Gastroesophageal sphincter (tissue), 4 donors: ENCODE measurements at regions not wholly inside any gene's neighbourhood (a gene's known extent, or its start where the extent isn't known, plus 50 kb on each side); places are given as distances from the start of the nearest gene placed in this dataset.

Source experiments
- ATAC-seq: fragments of 150-250 bp; one replicate; pipeline ENCODE4 v1.9.1; 2016; ENCODE audit warnings: mild to moderate bottlenecking, moderate library complexity
- H3K27ac ChIP-seq, 4 donors: fragments of 200-600 bp; sonication (generic) in 3 of 4; 1 replicate in 3 of 4; 2 replicates in 1 of 4; pipeline ENCODE4 v1.5.1; 2016 to 2019
- H3K27me3 ChIP-seq: fragments of 200-600 bp; sonication (generic); one replicate; pipeline ENCODE4 v1.5.1; 2019
- H3K36me3 ChIP-seq, 2 donors: fragments of 200-600 bp; sonication (generic); one replicate each; pipeline ENCODE4 v1.5.1; 2019; ENCODE audit warnings: control low read depth in 1 of 2
- H3K4me1 ChIP-seq, 3 donors: fragments of 200-600 bp; sonication (generic); 1 replicate in 2 of 3; 2 replicates in 1 of 3; pipeline ENCODE4 v1.5.1; 2016 to 2019; ENCODE audit warnings: control low read depth in 2 of 3
- H3K4me3 ChIP-seq, 2 donors: fragments of 200-600 bp; sonication (generic); one replicate each; pipeline ENCODE4 v1.5.1; 2019; ENCODE audit warnings: mild to moderate bottlenecking in 1 of 2, moderate library complexity in 1 of 2
- H3K9me3 ChIP-seq, 3 donors: fragments of 200-600 bp; sonication (generic); one replicate each; pipeline ENCODE4 v1.5.1; 2017 to 2019; ENCODE audit warnings: control low read depth in 2 of 3
- EP300 ChIP-seq: sonication (generic); formaldehyde crosslinking; IDR thresholded peaks from one replicate; pipeline ENCODE4 v1.6.1; 2017; ENCODE audit warnings: antibody characterized with exemption, mild to moderate bottlenecking
- POLR2A ChIP-seq, 2 donors: fragments of 450-650 bp; IDR thresholded peaks; one replicate each; pipeline ENCODE4 v1.6.1; 2017; ENCODE audit warnings: antibody characterized with exemption in 2 of 2, mild to moderate bottlenecking in 2 of 2, moderate library complexity in 1 of 2
- POLR2AphosphoS5 ChIP-seq: sonication (generic); formaldehyde crosslinking; IDR thresholded peaks from one replicate; pipeline ENCODE4 v1.6.1; 2017; ENCODE audit warnings: antibody characterized with exemption
- WGBS, 2 donors: methylation state at CpG; one replicate each; pipeline ENCODE4 v1.1.5; 2018; ENCODE audit warnings: low coverage in 1 of 2; 5-methylcytosine and 5-hydroxymethylcytosine counted together
- TF ChIP-seq, protein P1 (sequence below), 4 experiments: fragments of 200-600 bp in 2 of 4; fragments of 450-650 bp in 2 of 4; sonication (generic) in 1 of 4; IDR thresholded peaks; one replicate each; pipeline ENCODE4 v1.5.1; 2017 to 2019; ENCODE audit warnings: antibody characterized with exemption in 4 of 4, mild to moderate bottlenecking in 2 of 4, moderate library complexity in 2 of 4

DNA sequence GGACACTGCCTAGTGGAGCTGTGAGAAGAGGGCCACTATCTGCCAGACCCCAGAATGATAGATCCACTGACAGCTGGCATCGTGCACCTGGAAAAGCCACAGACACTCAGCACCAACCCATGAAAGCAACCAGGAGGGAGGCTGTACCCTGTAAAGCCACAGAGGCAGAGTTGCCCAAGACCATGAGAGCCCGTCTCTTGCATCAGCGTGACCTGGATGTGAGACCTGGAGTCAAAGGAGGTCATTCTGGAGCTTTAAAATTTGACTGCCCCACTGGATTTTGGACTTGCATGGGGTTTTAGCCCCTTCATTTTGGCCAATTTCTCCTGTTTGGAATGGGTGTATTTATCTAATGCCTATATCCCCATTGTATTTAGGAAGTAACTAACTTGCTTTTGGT, 83.5 kb upstream of the P3H2 start:
- no peaks in the 10 kb centered on the region for H3K4me1 ChIP-seq
- 100% methylated on average over 2 to 3 of the region's 3 CpGs for WGBS, 2 donors
- ATAC-seq: no peak
- TF ChIP-seq POLR2AphosphoS5: no peak
- no peak for TF ChIP-seq EP300
- TF ChIP-seq, protein P1, sequence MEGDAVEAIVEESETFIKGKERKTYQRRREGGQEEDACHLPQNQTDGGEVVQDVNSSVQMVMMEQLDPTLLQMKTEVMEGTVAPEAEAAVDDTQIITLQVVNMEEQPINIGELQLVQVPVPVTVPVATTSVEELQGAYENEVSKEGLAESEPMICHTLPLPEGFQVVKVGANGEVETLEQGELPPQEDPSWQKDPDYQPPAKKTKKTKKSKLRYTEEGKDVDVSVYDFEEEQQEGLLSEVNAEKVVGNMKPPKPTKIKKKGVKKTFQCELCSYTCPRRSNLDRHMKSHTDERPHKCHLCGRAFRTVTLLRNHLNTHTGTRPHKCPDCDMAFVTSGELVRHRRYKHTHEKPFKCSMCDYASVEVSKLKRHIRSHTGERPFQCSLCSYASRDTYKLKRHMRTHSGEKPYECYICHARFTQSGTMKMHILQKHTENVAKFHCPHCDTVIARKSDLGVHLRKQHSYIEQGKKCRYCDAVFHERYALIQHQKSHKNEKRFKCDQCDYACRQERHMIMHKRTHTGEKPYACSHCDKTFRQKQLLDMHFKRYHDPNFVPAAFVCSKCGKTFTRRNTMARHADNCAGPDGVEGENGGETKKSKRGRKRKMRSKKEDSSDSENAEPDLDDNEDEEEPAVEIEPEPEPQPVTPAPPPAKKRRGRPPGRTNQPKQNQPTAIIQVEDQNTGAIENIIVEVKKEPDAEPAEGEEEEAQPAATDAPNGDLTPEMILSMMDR (IDR thresholded peaks at IDR 0.05): no peak
- TF ChIP-seq POLR2A (IDR thresholded peaks at IDR 0.05): no peak
- H3K27me3 ChIP-seq: no peaks in the 10 kb centered on the region
- no peak overlapping the region for H3K4me3 ChIP-seq
- no peak overlapping the region for H3K27ac ChIP-seq
- no peaks in the 10 kb centered on the region for H3K36me3 ChIP-seq
- H3K9me3 ChIP-seq: no peaks in the 10 kb centered on the region

DNA sequence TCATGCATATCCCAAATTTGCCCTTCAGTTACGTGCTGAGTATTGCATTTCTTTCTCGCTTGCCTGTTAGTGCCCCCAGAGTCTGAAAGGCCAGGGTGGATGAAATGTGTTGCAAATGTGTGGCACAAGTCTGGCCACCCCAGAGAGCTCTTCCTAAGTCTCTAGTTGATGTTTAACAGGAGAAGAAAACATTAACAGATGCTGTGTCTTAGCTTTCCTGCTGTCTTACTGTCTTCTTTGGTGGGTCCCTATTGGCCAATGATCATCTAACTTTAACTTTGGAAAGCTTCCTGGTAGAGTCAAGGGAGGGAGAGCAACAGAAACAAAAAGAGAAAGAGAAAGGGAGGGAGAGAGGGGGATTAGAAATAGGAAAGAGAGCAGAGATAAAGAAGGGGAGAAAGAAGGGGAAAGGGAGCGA, 76.7 kb upstream of the P3H2 start:
- ATAC-seq: no peak
- Histone ChIP-seq H3K27me3 (no peaks in the 10 kb centered on the region), H3K36me3 (no peaks in the 10 kb centered on the region), H3K27ac (no peak overlapping the region), H3K4me1 (no peaks in the 10 kb centered on the region), H3K9me3 (no peaks in the 10 kb centered on the region), H3K4me3 (no peak overlapping the region)
- no peak for TF ChIP-seq EP300
- TF ChIP-seq POLR2A (IDR thresholded peaks at IDR 0.05): no peak
- TF ChIP-seq, protein P1 (IDR thresholded peaks at IDR 0.05): no peak
- TF ChIP-seq POLR2AphosphoS5: no peak
- 40 to 63% methylated on average over 1 to 3 of the region's 3 CpGs for WGBS, 2 donors

DNA sequence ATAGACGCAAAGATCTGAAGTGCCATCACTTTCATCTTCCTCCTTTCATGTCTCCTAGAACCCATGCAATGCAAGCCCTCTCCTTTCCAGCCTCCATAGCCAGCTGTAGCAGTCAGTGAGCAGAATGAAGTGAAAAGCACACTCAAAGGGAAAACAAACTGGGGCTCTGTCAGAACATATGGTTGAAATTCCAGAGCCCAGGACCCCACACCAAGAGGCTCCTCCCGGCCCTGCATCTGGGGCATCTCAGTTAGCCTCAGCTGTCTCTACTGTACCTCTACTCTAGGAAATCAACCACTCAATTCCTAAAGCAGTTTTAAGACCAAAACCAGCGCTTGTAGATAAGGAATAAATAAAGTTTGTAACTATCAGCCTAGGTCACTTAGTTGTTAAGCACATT, 73.8 kb upstream of the P3H2 start:
- H3K36me3 ChIP-seq: no peaks in the 10 kb centered on the region
- H3K4me1 ChIP-seq: no peaks in the 10 kb centered on the region
- WGBS, 2 donors: 83 to 100% methylated on average over 1 to 2 of the region's 3 CpGs
- TF ChIP-seq POLR2AphosphoS5: no peak
- no peak overlapping the region for H3K27ac ChIP-seq
- H3K9me3 ChIP-seq: no peaks in the 10 kb centered on the region
- no peak overlapping the region for H3K4me3 ChIP-seq
- no peaks in the 10 kb centered on the region for H3K27me3 ChIP-seq
- ATAC-seq: no peak

DNA sequence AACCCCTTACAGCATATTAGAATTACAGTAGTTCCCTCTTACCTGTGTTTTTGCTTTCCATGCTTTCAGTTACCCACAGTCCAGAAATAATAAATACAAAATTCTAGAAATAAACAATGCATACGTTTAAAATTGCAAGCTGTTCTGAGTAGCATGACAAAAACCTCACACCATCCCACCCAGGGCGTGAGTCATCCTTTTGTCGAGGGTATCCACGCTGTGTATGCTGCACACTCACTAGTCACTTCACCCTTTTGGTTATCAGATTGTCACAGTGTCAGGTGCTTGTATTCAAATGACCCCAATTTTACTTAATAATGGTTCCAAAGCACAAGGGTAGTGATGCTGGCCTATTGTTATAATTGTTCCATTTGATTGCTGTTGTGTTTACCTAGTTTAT, 72.5 kb upstream of the P3H2 start:
- Histone ChIP-seq H3K27ac (no peak overlapping the region), H3K4me3 (no peak overlapping the region), H3K4me1 (no peaks in the 10 kb centered on the region), H3K9me3 (no peaks in the 10 kb centered on the region), H3K27me3 (no peaks in the 10 kb centered on the region), H3K36me3 (no peaks in the 10 kb centered on the region)
- TF ChIP-seq EP300 (no peak), POLR2AphosphoS5 (no peak), POLR2A (IDR thresholded peaks at IDR 0.05) (no peak)
- TF ChIP-seq, protein P1 (IDR thresholded peaks at IDR 0.05): no peak
- no peak for ATAC-seq
- 68 to 79% methylated on average over 3 to 4 of the region's 4 CpGs for WGBS, 2 donors

DNA sequence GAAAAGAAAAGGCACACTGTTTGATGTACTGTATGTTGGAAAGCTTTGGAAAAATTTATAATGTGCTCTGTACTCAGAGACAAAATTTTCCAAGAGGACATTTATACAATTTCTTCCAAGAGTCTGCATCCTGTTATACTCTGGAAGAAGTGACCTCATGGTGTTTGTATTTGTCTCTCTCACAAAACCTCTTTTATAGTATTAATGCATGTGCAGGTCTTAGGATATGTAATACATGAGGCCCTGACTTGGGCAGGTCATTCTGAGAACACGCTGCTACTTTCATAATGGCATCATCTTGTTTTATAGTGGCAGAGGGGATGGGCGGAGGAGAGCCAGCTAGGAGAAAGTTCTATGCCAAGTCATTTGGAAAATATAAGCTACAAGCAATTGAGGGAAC, 72.0 kb upstream of the P3H2 start:
- no peak overlapping the region for H3K4me3 ChIP-seq
- H3K27me3 ChIP-seq: no peaks in the 10 kb centered on the region
- no peak overlapping the region for H3K27ac ChIP-seq
- H3K4me1 ChIP-seq: no peaks in the 10 kb centered on the region
- H3K36me3 ChIP-seq: no peaks in the 10 kb centered on the region
- WGBS, 2 donors: 66 to 80% methylated on average over 2 of the region's 2 CpGs
- TF ChIP-seq, protein P1 (IDR thresholded peaks at IDR 0.05): no peak
- TF ChIP-seq POLR2AphosphoS5 (no peak), POLR2A (IDR thresholded peaks at IDR 0.05) (no peak), EP300 (no peak)
- ATAC-seq: no peak
- no peaks in the 10 kb centered on the region for H3K9me3 ChIP-seq
